ENCODE measurements at regions not wholly inside any gene's neighbourhood (a gene's known extent, or its start where the extent isn't known, plus 50 kb on each side); places are given as distances from the start of the nearest gene placed in this dataset.

DNA sequence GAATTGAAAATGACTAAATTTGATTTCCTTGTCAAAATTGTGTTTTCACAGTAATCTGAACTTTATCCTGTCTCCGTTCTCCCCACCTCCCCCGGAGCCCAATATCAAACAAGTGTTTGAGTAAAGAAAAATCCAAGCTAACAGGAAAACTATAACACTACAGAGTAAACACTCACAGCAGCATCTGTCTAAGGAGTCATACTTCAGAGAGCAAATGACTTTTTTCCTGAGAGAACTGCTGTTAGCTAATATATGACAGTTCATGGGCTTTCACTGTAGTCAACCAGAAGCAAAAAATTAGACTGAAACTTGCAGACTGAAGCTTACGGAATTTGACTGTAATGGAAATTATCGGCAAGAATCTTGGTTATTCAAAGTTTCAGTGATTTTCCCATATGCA, 321.7 kb downstream of the ANKRD50 start:
- Histone ChIP-seq H3K27ac (ENCODE audit: low read depth, low read length) (no peak overlapping the region), H3K27me3 (ENCODE audit: control insufficient read depth in 2 of 2, insufficient read depth in 2 of 2, low read length in 2 of 2) (no peaks in the 10 kb centered on the region), H3K4me1 (ENCODE audit: control insufficient read depth in 2 of 2, insufficient read depth in 2 of 2, low read length in 2 of 2) (no peaks in the 10 kb centered on the region), H3K4me3 (ENCODE audit: low read length) (no peak overlapping the region), H3K36me3 (ENCODE audit: control insufficient read depth in 2 of 3, insufficient read depth in 3 of 3, low read length in 3 of 3) (no peaks in the 10 kb centered on the region), H3K9me3 (ENCODE audit: control insufficient read depth in 2 of 3, low read length in 3 of 3) (no peaks in the 10 kb centered on the region)
- Mint-ChIP-seq H3K36me3 (peaks cover 0 to 4% (median 0%) of the 10 kb centered on the region in 5 donors), H3K9me3 (peaks cover 0 to 5% (median 2%) of the 10 kb centered on the region in 11 donors), H3K4me3 (no peak overlapping the region), H3K27me3 (no peaks in the 10 kb centered on the region), H3K27ac (no peak overlapping the region), H3K4me1 (no peaks in the 10 kb centered on the region)
- CTCF ChIA-PET, result no interaction called here
- DNase-seq (no peak), ATAC-seq (no peak)
- intact Hi-C loops (cut with micrococcal nuclease), result no loop called here
- POLR2A ChIA-PET, result no interaction called here

GRCh38 chr4:124396333-124396732, 316.2 kb downstream of the ANKRD50 start:
- ChIA-PET POLR2A (no interaction called here), CTCF (no interaction called here)
- H3K4me3 Mint-ChIP-seq, result no peak overlapping the region
- H3K27ac ChIP-seq (ENCODE audit: low read depth, low read length), result no peak overlapping the region
- H3K4me1 Mint-ChIP-seq, result no peaks in the 10 kb centered on the region
- no peak for DNase-seq
- no peak overlapping the region for H3K27ac Mint-ChIP-seq
- H3K9me3 Mint-ChIP-seq, result peaks cover 0 to 8% (median 0%) of the 10 kb centered on the region in 11 donors
- no peaks in the 10 kb centered on the region for H3K27me3 ChIP-seq (ENCODE audit: control insufficient read depth in 2 of 2, insufficient read depth in 2 of 2, low read length in 2 of 2)
- peaks cover 0 to 4% (median 0%) of the 10 kb centered on the region in 5 donors for H3K36me3 Mint-ChIP-seq
- H3K9me3 ChIP-seq (ENCODE audit: control insufficient read depth in 2 of 3, low read length in 3 of 3), result no peaks in the 10 kb centered on the region
- ATAC-seq, result no peak
- no peak overlapping the region for H3K4me3 ChIP-seq (ENCODE audit: low read length)
- no peaks in the 10 kb centered on the region for H3K36me3 ChIP-seq (ENCODE audit: control insufficient read depth in 2 of 3, insufficient read depth in 3 of 3, low read length in 3 of 3)
- intact Hi-C loops (cut with micrococcal nuclease), result no loop called here
- no peaks in the 10 kb centered on the region for H3K27me3 Mint-ChIP-seq
- no peaks in the 10 kb centered on the region for H3K4me1 ChIP-seq (ENCODE audit: control insufficient read depth in 2 of 2, insufficient read depth in 2 of 2, low read length in 2 of 2)

- intact Hi-C loops (cut with micrococcal nuclease), result no loop called here
- no peak overlapping the region for H3K27ac ChIP-seq (ENCODE audit: low read depth, low read length)
Measured at GRCh38 chr4:124401606-124402005, 310.9 kb downstream of the ANKRD50 start.

DNA sequence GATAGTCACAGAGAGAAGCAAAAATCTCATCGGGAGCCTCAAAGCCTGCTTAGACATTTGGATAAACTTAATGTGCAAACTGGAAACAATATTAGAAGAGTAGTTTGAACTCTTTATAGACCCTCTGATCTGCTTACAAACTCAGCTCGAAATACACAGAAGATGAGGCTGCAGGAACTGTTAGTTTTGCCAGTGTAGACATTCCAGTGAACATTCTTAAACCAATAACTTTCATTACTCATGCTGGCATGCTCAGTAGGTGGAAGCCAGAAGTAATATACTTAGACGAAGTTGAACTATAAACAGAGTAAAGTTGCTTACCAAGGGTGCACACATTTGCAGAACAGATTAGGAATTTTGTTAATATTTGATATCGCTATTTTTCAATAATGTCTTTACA, 303.5 kb downstream of the ANKRD50 start:
- H3K4me3 ChIP-seq (ENCODE audit: low read length), result no peak overlapping the region
- H3K9me3 ChIP-seq (ENCODE audit: control insufficient read depth in 2 of 3, low read length in 3 of 3), result no peaks in the 10 kb centered on the region
- Mint-ChIP-seq H3K27me3 (no peaks in the 10 kb centered on the region), H3K4me3 (no peak overlapping the region), H3K9me3 (peaks cover 0 to 28% (median 2%) of the 10 kb centered on the region in 11 donors), H3K4me1 (no peaks in the 10 kb centered on the region), H3K36me3 (no peaks in the 10 kb centered on the region), H3K27ac (no peak overlapping the region)
- DNase-seq (no peak), ATAC-seq (no peak)
- H3K4me1 ChIP-seq (ENCODE audit: control insufficient read depth in 2 of 2, insufficient read depth in 2 of 2, low read length in 2 of 2), result no peaks in the 10 kb centered on the region
- ChIA-PET POLR2A (no interaction called here), CTCF (no interaction called here)
- no peaks in the 10 kb centered on the region for H3K27me3 ChIP-seq (ENCODE audit: control insufficient read depth in 2 of 2, insufficient read depth in 2 of 2, low read length in 2 of 2)
- no peaks in the 10 kb centered on the region for H3K36me3 ChIP-seq (ENCODE audit: control insufficient read depth in 2 of 3, insufficient read depth in 3 of 3, low read length in 3 of 3)
- H3K27ac ChIP-seq (ENCODE audit: low read depth, low read length), result no peak overlapping the region
- intact Hi-C loops (cut with micrococcal nuclease), result no loop called here

More at GRCh38 chr4:124401606-124402005, 310.9 kb downstream of the ANKRD50 start:
- H3K4me3 Mint-ChIP-seq, result no peak overlapping the region
- no peaks in the 10 kb centered on the region for H3K4me1 ChIP-seq (ENCODE audit: control insufficient read depth in 2 of 2, insufficient read depth in 2 of 2, low read length in 2 of 2)
- no peaks in the 10 kb centered on the region for H3K36me3 Mint-ChIP-seq
- H3K27me3 ChIP-seq (ENCODE audit: control insufficient read depth in 2 of 2, insufficient read depth in 2 of 2, low read length in 2 of 2), result no peaks in the 10 kb centered on the region
- no peak for ATAC-seq
- H3K4me3 ChIP-seq (ENCODE audit: low read length), result no peak overlapping the region
- H3K27me3 Mint-ChIP-seq, result no peaks in the 10 kb centered on the region
- no peak overlapping the region for H3K27ac Mint-ChIP-seq
- H3K36me3 ChIP-seq (ENCODE audit: control insufficient read depth in 2 of 3, insufficient read depth in 3 of 3, low read length in 3 of 3), result no peaks in the 10 kb centered on the region
- H3K9me3 ChIP-seq (ENCODE audit: control insufficient read depth in 2 of 3, low read length in 3 of 3), result no peaks in the 10 kb centered on the region
- H3K9me3 Mint-ChIP-seq, result peaks cover 0 to 7% (median 2%) of the 10 kb centered on the region in 11 donors
- POLR2A ChIA-PET, result no interaction called here
- CTCF ChIA-PET, result no interaction called here
- no peak for DNase-seq
- H3K4me1 Mint-ChIP-seq, result no peaks in the 10 kb centered on the region

DNA sequence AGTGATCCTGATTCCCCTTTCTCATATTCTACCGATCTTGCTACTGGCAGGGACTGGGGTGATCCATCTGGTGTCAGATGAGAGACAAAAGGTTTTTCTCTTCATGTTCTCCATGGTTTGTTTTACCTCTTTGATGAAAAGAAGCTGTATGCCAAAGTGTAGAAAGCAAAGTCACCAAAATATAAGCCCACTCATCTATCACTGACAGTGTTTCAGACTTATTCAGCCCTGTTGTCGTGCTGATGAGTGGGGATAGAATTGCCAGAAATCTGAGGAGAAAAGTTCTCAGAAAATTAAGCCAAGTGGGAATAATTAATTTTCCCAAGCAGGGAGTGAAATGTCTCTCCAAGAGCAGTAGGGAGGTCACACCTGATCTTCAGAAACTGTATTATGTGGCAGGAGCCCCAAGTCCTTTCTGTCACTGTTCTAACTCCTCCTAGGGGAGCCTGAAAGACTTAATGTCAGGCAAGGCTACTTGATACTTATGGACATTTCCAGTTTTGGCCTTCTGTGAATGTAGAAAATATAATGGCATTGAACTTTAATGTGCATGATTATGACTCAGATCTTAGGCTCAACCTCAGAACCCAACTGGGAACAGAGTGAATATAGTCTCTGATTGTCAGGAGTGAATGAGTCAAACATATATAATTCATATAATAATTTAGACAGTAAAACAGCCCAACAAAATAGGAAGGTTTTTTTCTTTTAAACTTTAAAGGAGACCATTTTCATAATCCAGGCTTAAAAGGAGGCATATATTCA, 298.1 kb downstream of the ANKRD50 start:
- Mint-ChIP-seq H3K27ac (no peak overlapping the region), H3K4me3 (no peak overlapping the region), H3K27me3 (peaks cover 0 to 4% (median 0%) of the 10 kb centered on the region in 5 donors), H3K36me3 (no peaks in the 10 kb centered on the region), H3K4me1 (no peaks in the 10 kb centered on the region), H3K9me3 (peaks cover 0 to 26% (median 2%) of the 10 kb centered on the region in 11 donors)
- intact Hi-C loops (cut with micrococcal nuclease), result no loop called here
- ATAC-seq (no peak), DNase-seq (no peak)
- H3K27me3 ChIP-seq (ENCODE audit: control insufficient read depth in 2 of 2, insufficient read depth in 2 of 2, low read length in 2 of 2), result no peaks in the 10 kb centered on the region
- ChIA-PET CTCF (no interaction called here), POLR2A (no interaction called here)
- H3K4me3 ChIP-seq (ENCODE audit: low read length), result no peak overlapping the region
- no peaks in the 10 kb centered on the region for H3K4me1 ChIP-seq (ENCODE audit: control insufficient read depth in 2 of 2, insufficient read depth in 2 of 2, low read length in 2 of 2)
- no peaks in the 10 kb centered on the region for H3K9me3 ChIP-seq (ENCODE audit: control insufficient read depth in 2 of 3, low read length in 3 of 3)
- no peak overlapping the region for H3K27ac ChIP-seq (ENCODE audit: low read depth, low read length)
- H3K36me3 ChIP-seq (ENCODE audit: control insufficient read depth in 2 of 3, insufficient read depth in 3 of 3, low read length in 3 of 3), result no peaks in the 10 kb centered on the region

DNA sequence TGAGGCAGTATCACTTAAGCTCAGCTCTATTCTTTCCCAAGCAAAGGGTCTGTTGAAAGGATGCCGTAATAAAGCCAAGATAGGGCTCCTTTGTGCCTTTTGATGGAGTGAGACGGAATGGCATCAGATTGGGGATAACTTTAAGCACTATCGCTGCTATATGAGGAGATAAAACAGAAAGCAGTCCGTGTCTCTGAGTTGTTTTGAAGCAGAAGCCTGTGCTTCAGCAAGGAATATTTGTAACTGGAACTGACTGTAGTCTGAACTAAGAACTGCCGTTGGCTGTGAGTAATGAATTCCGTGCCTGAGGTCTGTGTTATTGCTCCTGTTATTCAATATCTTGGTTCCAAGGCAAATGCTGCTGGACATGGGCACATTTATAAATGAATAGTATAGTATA, 297.4 kb downstream of the ANKRD50 start:
- Histone ChIP-seq H3K4me1 (ENCODE audit: control insufficient read depth in 2 of 2, insufficient read depth in 2 of 2, low read length in 2 of 2) (no peaks in the 10 kb centered on the region), H3K27me3 (ENCODE audit: control insufficient read depth in 2 of 2, insufficient read depth in 2 of 2, low read length in 2 of 2) (no peaks in the 10 kb centered on the region), H3K27ac (ENCODE audit: low read depth, low read length) (no peak overlapping the region), H3K9me3 (ENCODE audit: control insufficient read depth in 2 of 3, low read length in 3 of 3) (no peaks in the 10 kb centered on the region), H3K4me3 (ENCODE audit: low read length) (no peak overlapping the region), H3K36me3 (ENCODE audit: control insufficient read depth in 2 of 3, insufficient read depth in 3 of 3, low read length in 3 of 3) (no peaks in the 10 kb centered on the region)
- CTCF ChIA-PET, result no interaction called here
- no peak overlapping the region for H3K4me3 Mint-ChIP-seq
- POLR2A ChIA-PET, result no interaction called here
- no peaks in the 10 kb centered on the region for H3K4me1 Mint-ChIP-seq
- H3K36me3 Mint-ChIP-seq, result no peaks in the 10 kb centered on the region
- intact Hi-C loops (cut with micrococcal nuclease), result no loop called here
- no peak overlapping the region for H3K27ac Mint-ChIP-seq
- DNase-seq, result no peak
- ATAC-seq, result no peak
- peaks cover 0 to 4% (median 0%) of the 10 kb centered on the region in 5 donors for H3K27me3 Mint-ChIP-seq
- H3K9me3 Mint-ChIP-seq, result peaks cover 0 to 26% (median 2%) of the 10 kb centered on the region in 11 donors

DNA sequence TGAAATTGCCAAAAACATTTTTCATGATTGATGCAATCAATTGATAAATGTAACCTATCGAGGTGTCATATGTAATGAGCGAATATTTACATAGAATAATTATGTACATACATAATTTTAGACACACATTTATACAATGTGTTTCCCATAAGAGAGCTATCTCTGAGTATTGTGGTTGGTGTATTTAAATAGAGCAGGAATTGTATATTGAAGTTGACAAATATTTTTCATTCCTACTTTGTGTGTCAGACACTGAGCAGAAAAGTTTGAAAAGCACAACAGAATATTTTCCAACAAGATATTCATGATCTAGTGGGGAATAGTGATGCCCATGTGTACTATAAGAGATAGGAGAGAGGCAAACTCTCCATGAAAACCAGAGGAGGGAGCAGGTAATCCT, 295.2 kb downstream of the ANKRD50 start:
- intact Hi-C loops (cut with micrococcal nuclease), result no loop called here
- peaks cover 0 to 4% (median 0%) of the 10 kb centered on the region in 5 donors for H3K27me3 Mint-ChIP-seq
- no peak overlapping the region for H3K27ac ChIP-seq (ENCODE audit: low read depth, low read length)
- H3K27me3 ChIP-seq (ENCODE audit: control insufficient read depth in 2 of 2, insufficient read depth in 2 of 2, low read length in 2 of 2), result no peaks in the 10 kb centered on the region
- peaks cover 0 to 23% (median 0%) of the 10 kb centered on the region in 11 donors for H3K9me3 Mint-ChIP-seq
- DNase-seq (no peak), ATAC-seq (no peak)
- no peak overlapping the region for H3K27ac Mint-ChIP-seq
- POLR2A ChIA-PET, result no interaction called here
- no peaks in the 10 kb centered on the region for H3K4me1 Mint-ChIP-seq
- H3K4me3 Mint-ChIP-seq, result no peak overlapping the region
- no peaks in the 10 kb centered on the region for H3K36me3 Mint-ChIP-seq
- CTCF ChIA-PET, result no interaction called here
- no peaks in the 10 kb centered on the region for H3K9me3 ChIP-seq (ENCODE audit: control insufficient read depth in 2 of 3, low read length in 3 of 3)
- no peak overlapping the region for H3K4me3 ChIP-seq (ENCODE audit: low read length)
- no peaks in the 10 kb centered on the region for H3K36me3 ChIP-seq (ENCODE audit: control insufficient read depth in 2 of 3, insufficient read depth in 3 of 3, low read length in 3 of 3)
- no peaks in the 10 kb centered on the region for H3K4me1 ChIP-seq (ENCODE audit: control insufficient read depth in 2 of 2, insufficient read depth in 2 of 2, low read length in 2 of 2)

Data from naive thymus-derived CD4-positive, alpha-beta T cell (primary cell).